GM23338 (cell line): ENCODE measurements at regions not wholly inside any gene's neighbourhood (a gene's known extent, or its start where the extent isn't known, plus 50 kb on each side); places are given as distances from the start of the nearest gene placed in this dataset.

Experiments used
- ATAC-seq: fragments of 200-7000 bp; cut with Tn5 transposase; 3 replicates; pipeline ENCODE4 v1.9.1; 2020
- DNase-seq: peaks from one replicate; pipeline ENCODE4 v3.0.0-alpha.2; 2015; ENCODE audit warnings: low spot score
- H2AFZ ChIP-seq: fragments of 200-600 bp; sonication (generic); 2 replicates; pipeline ENCODE4 v1.8.0; 2016; ENCODE audit warnings: antibody characterized with exemption, mild to moderate bottlenecking, moderate library complexity
- H3F3A ChIP-seq: fragments of 200-600 bp; sonication (generic); replicated peaks from 2 replicates; pipeline ENCODE4 v1.8.0; 2017; ENCODE audit warnings: antibody characterized with exemption, mixed run types, low read depth
- H3K27ac ChIP-seq: fragments of 200-600 bp; sonication (generic); 2 replicates; pipeline ENCODE4 v1.6.1; 2016; ENCODE audit warnings: low read depth
- H3K27me3 ChIP-seq: fragments of 200-600 bp; sonication (generic); 2 replicates; pipeline ENCODE4 v1.8.0; 2016; ENCODE audit warnings: mild to moderate bottlenecking, mixed run types, moderate library complexity; ENCODE audit not compliant: insufficient read depth
- H3K36me3 ChIP-seq: fragments of 200-600 bp; sonication (generic); 2 replicates; pipeline ENCODE4 v1.8.0; 2016; ENCODE audit warnings: mild to moderate bottlenecking; ENCODE audit not compliant: insufficient read depth
- H3K4me1 ChIP-seq: fragments of 200-600 bp; sonication (generic); 2 replicates; pipeline ENCODE4 v1.8.0; 2016; ENCODE audit warnings: mild to moderate bottlenecking, moderate library complexity; ENCODE audit not compliant: insufficient read depth
- H3K4me2 ChIP-seq: fragments of 200-600 bp; sonication (generic); 2 replicates; pipeline ENCODE4 v1.7.1; 2017; ENCODE audit warnings: mixed run types
- H3K4me3 ChIP-seq: fragments of 200-600 bp; sonication (generic); 2 replicates; pipeline ENCODE4 v1.6.1; 2016; ENCODE audit warnings: mixed run types
- H3K79me2 ChIP-seq: fragments of 200-600 bp; sonication (generic); replicated peaks from 2 replicates; pipeline ENCODE4 v1.8.0; 2017; ENCODE audit warnings: mild to moderate bottlenecking; ENCODE audit not compliant: insufficient read depth
- H3K9me2 ChIP-seq: fragments of 200-600 bp; sonication (generic); 2 replicates; pipeline ENCODE4 v1.8.0; 2017; ENCODE audit not compliant: insufficient read depth
- H4K20me1 ChIP-seq: fragments of 200-600 bp; sonication (generic); replicated peaks from 2 replicates; pipeline ENCODE4 v1.8.0; 2017; ENCODE audit warnings: mild to moderate bottlenecking; ENCODE audit not compliant: insufficient read depth
- H3K27ac Mint-ChIP-seq: 2 replicates; pipeline ENCODE4 v1.8.0; 2020; ENCODE audit warnings: inconsistent platforms, mild to moderate bottlenecking, moderate library complexity, mixed read lengths
- H3K27me3 Mint-ChIP-seq: 3 replicates; pipeline ENCODE4 v1.8.0; 2022; ENCODE audit warnings: low read depth, mild to moderate bottlenecking, moderate library complexity, mixed read lengths, inconsistent platforms; ENCODE audit not compliant: insufficient read depth, poor library complexity
- H3K36me3 Mint-ChIP-seq: 3 replicates; pipeline ENCODE4 v1.8.0; 2021; ENCODE audit warnings: low read depth, mild to moderate bottlenecking, inconsistent platforms, moderate library complexity, mixed read lengths
- H3K4me1 Mint-ChIP-seq: 3 replicates; pipeline ENCODE4 v1.8.0; 2020; ENCODE audit warnings: mild to moderate bottlenecking, inconsistent platforms, mixed read lengths
- H3K4me3 Mint-ChIP-seq: 3 replicates; pipeline ENCODE4 v1.8.0; 2021; ENCODE audit warnings: moderate library complexity, mild to moderate bottlenecking, inconsistent platforms, mixed read lengths
- H3K9me3 Mint-ChIP-seq: 3 replicates; pipeline ENCODE4 v1.8.0; 2020; ENCODE audit warnings: moderate library complexity, mild to moderate bottlenecking, inconsistent platforms, mixed read lengths
- CTCF ChIP-seq, 2 experiments: fragments of 200-600 bp in 1 of 2; sonication (generic) in 1 of 2; conservative IDR thresholded peaks; 2 replicates each; pipeline versions ENCODE4 v1.5.1 to v1.6.1; 2016 to 2017; ENCODE audit warnings: antibody characterized with exemption in 2 of 2, low read depth in 2 of 2, mild to moderate bottlenecking in 2 of 2, moderate library complexity in 1 of 2
- EZH2 ChIP-seq: fragments of 200-600 bp; sonication (generic); IDR thresholded peaks from one replicate; pipeline ENCODE4 v1.8.0; 2017; ENCODE audit warnings: antibody characterized with exemption, mild to moderate bottlenecking, low read depth; ENCODE audit not compliant: unreplicated experiment
- JUNB ChIP-seq: IDR thresholded peaks from one replicate; pipeline ENCODE4 v1.6.1; 2016; ENCODE audit warnings: antibody characterized with exemption; ENCODE audit not compliant: unreplicated experiment
- NANOG ChIP-seq: IDR thresholded peaks from 2 replicates; pipeline ENCODE4 v1.6.1; 2016; ENCODE audit warnings: antibody characterized with exemption, borderline replicate concordance
- POLR2AphosphoS5 ChIP-seq: IDR thresholded peaks from 2 replicates; pipeline ENCODE4 v1.6.1; 2016; ENCODE audit warnings: antibody characterized with exemption, low read depth
- STAT1 ChIP-seq: IDR thresholded peaks from one replicate; pipeline ENCODE4 v1.6.1; 2016; ENCODE audit warnings: antibody characterized with exemption; ENCODE audit not compliant: unreplicated experiment
- ZNF462 ChIP-seq: fragments of 250-450 bp; sonication (Bioruptor Pico); IDR thresholded peaks from 2 replicates; pipeline ENCODE4 v1.5.0; 2020; ENCODE audit warnings: mild to moderate bottlenecking, moderate library complexity

- Mint-ChIP-seq H3K27me3 (peaks cover 4% of the 10 kb centered on the region), H3K4me1 (no peaks in the 10 kb centered on the region), H3K36me3 (peaks cover 37% of the 10 kb centered on the region), H3K9me3 (peaks cover 69% of the 10 kb centered on the region), H3K27ac (no peak overlapping the region), H3K4me3 (no peak overlapping the region)
- no peak overlapping the region for H2AFZ ChIP-seq
- no peak overlapping the region for H3K27ac ChIP-seq
- no peaks in the 10 kb centered on the region for H4K20me1 ChIP-seq
- H3K27me3 ChIP-seq: no peaks in the 10 kb centered on the region
- no peak overlapping the region for H3K4me3 ChIP-seq
- no peaks in the 10 kb centered on the region for H3K4me1 ChIP-seq
- no peak for DNase-seq
- no peaks in the 10 kb centered on the region for H3K9me2 ChIP-seq
- TF ChIP-seq JUNB (no peak), ZNF462 (CRISPR knock-in tag) (no peak), CTCF (conservative IDR thresholded peaks at IDR 0.05; ENCODE audit: low read depth in 2 of 2) (no peak), NANOG (no peak), STAT1 (no peak), POLR2AphosphoS5 (no peak), EZH2 (no peak)
- H3K79me2 ChIP-seq: no peaks in the 10 kb centered on the region
- no peaks in the 10 kb centered on the region; the same call in 1 of the 2 replicates for H3K36me3 ChIP-seq
- no peaks in the 10 kb centered on the region for H3F3A ChIP-seq
- H3K4me2 ChIP-seq: no peak overlapping the region
- no peak for ATAC-seq
Measured at GRCh38 chr20:24862186-24862585, 86.9 kb upstream of the CST7 start.
